Activated CD4-positive, alpha-beta T cell treated with anti-CD3 and anti-CD28 coated beads, Interleukin-2, amount 50 U/mL, for 24 hours (primary cell): ENCODE measurements at regions not wholly inside any gene's neighbourhood (a gene's known extent, or its start where the extent isn't known, plus 50 kb on each side); places are given as distances from the start of the nearest gene placed in this dataset.

Source experiments
- DNase-seq, 2 donors: peaks; one replicate each; pipeline ENCODE4 v3.0.0-alpha.2; 2020; ENCODE audit warnings: low read depth in 1 of 2, low spot score in 1 of 2

- no peak for DNase-seq
Observed at GRCh38 chr9:106405871-106406435, 457.0 kb upstream of the ZNF462 start.

GRCh38 chr9:106414042-106414441 lies 448.9 kb upstream of the ZNF462 start:
- DNase-seq: no peak

DNA sequence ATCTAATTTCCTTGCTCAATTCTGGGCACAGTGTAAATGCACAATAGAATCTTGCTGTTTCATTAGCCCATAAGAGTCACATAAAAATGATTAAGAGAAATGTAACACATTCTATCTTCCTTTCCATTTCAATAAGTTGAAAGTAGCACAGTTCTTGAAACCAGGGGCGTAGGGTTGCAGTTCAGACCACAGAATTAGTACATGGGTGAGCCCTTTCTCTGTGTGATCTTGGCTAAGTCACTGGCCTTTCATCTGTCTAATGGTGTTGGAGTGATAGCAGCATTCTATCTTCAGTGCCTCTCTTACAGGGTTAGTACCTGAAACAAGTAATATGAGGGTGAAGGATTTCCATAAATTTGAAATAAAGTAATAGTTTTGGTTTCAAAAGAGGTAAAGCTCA lies 445.3 kb upstream of the ZNF462 start:
- DNase-seq: no peak

- DNase-seq: no peak
Observed at GRCh38 chr9:106419829-106420228, 443.1 kb upstream of the ZNF462 start.

DNA sequence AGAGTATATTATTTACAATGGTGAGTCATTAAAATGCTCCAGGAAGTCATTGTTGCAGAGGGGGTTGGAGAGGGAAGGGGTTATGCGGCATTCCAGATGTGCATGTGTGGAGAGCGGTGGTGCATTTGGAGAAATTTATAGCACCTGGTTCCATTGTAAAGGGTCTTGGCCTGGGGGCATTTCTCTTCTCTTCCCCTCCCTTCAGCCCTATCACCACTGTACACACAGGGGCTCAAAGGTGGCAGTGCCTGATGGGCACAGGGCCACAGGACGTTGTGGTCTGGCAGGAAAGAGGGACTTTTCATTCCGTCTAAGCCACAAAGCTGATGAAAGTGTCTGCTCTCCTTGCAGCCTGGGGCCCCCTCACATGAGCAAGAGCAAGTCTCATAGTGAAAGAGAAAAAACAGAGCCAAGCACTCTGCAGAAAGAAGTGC lies 442.4 kb upstream of the ZNF462 start:
- no peak for DNase-seq

DNA sequence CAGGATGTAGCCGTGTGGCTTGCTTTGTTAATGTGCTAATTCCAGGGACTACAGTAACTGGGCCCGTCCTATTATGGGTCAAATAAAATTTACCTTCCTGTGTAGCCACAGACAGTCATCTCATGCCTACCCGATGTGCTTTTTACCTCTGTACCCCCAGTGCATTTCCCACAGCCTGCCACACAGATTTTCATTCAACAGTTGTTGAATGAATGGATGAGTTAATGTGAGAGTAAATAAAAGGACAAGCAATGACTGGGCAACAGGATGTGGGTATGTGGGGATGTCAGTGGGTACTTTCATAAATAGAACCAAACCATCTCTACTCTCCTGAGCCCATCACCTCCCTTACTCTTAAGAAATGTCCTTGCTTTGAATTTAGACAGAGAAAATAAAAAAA lies 441.2 kb upstream of the ZNF462 start:
- DNase-seq: no peak

DNA sequence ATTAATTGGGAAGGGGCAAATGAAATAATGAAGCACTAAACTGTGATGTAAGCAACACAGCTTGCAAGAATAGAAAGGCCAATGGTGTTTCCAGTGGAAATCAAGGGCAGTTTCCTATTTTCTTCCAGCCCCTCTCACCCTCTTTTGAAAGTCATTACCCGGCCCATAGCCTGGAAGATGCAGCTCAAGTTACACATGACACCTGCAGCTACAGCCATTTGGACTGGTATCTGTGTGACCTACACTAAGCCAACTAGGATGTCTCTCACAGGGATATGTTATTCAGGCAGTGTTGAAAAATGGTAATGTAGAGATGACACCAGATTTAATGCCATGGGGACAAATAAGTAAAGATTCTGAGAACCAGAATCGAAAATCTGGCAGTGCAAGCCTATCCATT lies 439.4 kb upstream of the ZNF462 start:
- DNase-seq: no peak

DNA sequence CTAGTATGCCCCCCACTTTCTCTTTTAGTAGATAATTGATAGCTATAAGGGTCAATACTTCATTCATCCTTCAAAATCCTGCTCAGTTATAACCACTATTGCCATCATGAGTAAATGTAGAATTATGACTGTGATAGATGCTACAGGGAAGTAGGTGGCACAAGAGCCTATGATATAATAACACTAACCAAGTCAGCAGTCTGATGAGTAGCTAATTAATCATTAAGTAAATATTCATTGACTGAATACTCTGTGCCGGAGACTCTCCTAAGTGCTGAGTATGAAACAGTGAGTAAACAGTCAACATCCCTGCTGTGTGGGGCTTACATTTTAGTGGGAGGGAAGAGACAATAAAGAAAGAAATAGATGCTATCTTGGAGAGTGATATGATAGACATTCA lies 430.3 kb upstream of the ZNF462 start:
- DNase-seq: no peak

DNA sequence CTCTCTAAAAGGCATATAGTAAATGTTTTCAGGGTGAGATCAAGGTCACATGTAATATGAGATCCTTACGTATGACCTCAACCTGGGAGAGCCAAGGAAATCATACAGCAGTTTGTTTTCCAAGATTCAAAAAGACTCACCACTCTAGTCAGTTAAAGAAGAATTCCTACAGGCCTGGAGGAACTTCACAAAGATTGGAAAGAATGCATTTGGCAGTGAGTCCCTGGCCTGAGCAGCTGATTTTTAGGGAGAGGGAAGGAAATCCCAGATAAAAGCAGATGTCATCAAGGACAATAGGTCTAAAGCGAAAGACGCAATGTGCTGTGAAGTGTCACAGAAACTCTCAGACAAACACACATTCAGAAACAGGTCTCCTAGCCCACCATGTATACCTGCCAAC lies 424.0 kb upstream of the ZNF462 start:
- DNase-seq: no peak

GRCh38 chr9:106441283-106441682 lies 421.7 kb upstream of the ZNF462 start:
- no peak for DNase-seq

DNA sequence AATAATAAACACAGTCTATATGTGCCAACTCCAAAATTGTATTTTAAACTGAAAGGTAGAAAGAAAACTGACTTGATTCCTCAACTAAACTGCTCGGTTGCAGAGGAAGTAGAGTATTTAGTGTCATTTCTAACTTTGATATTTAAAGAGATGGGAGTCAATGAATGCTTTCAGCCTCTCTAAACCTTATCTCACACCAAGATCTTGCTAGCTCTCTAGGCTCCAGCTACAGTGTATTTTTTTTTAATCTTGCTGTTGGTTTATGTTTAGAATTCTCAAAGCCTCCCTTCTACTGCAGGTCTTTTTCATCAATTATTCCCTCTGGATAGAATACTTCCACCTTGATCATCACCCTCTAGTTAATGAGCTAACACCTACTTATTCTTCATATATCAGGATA lies 419.4 kb upstream of the ZNF462 start:
- DNase-seq: no peak

DNA sequence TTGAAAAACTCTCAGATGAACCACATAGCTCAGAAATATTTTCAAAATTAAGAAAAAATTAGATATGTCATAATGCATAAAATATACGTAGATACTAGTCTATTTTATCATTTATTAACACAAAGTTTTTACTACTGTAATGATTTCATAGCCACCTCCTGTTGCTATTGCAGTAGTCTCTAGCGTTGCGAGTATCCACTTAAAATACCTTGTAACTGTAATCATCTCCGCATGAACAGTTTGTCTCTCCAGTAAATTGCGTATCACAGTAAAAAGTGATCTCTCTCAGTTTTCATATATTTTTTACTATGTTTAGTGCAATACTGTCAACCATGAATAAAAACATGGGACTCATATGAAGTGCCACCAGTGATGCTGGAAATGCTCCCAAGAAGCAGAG lies 417.9 kb upstream of the ZNF462 start:
- DNase-seq: no peak

GRCh38 chr9:106449336-106449927 lies 413.5 kb upstream of the ZNF462 start:
- DNase-seq: no peak

GRCh38 chr9:106450549-106450948 lies 412.4 kb upstream of the ZNF462 start:
- no peak for DNase-seq

- DNase-seq: no peak
Observed at GRCh38 chr9:106451223-106451622, 411.7 kb upstream of the ZNF462 start.

- no peak for DNase-seq
Observed at GRCh38 chr9:106456581-106456980, 406.4 kb upstream of the ZNF462 start.

GRCh38 chr9:106467113-106467864 lies 395.7 kb upstream of the ZNF462 start:
- no peak for DNase-seq

- no peak for DNase-seq
Observed at GRCh38 chr9:106467865-106468164, 395.2 kb upstream of the ZNF462 start.

DNA sequence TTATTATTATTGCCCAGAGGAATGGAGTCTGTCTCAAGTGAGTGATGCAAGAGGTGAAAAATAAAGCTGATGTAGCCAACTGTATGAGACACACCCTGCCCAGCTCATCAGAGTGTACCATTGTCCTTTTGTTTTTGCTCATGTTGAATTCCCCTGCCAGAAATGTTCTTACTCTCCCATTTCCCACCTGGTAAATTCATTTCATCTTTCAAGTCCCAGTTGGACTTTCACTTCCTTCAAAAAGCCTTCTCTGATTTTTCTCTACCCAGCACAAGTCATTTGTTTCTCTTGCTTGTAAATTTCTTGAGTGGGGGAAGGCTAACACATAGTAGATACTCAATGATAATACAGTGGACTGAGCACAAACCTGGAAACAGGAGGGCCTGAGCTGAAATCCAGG lies 394.5 kb upstream of the ZNF462 start:
- no peak for DNase-seq

DNA sequence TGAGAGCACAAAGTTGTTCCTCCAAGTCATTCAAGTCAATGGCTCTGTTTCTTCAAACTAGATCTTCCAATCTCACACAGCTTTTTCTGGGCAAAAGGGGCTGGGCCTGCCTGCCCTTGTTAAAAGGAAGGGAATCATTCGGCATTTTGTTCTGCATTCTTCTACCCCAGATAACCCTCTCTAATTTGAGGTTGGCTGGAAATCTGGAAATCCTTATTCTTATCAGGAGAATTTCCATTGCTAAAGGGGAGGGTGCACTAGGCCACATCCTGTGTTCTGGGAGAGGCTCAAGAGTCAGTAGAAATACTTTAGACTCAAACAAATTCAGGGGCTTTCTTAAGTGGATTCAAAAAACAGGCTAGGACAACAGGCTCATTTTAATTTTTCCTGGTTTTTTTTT lies 384.7 kb upstream of the ZNF462 start:
- no peak for DNase-seq

- DNase-seq: no peak
Observed at GRCh38 chr9:106478727-106479126, 384.2 kb upstream of the ZNF462 start.

DNA sequence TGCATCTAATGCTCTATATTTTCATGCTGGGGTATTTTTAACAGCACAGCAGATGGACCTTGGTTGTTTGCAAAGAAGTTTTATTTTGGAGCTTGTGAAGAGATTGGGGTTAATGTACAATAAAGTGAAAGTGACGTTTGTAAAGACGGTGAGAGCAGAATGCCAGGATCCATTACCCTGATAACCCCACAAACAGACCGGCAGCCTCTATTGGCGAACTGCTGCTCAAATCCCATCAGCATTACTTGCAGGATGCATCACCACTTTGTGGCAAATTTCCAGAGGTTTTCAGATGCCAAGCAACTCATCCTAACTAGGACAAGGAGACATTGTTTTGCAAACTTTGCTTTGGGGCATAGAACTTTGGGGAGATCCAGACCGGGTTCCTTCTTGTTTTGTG lies 383.3 kb upstream of the ZNF462 start:
- no peak for DNase-seq

GRCh38 chr9:106481013-106481609 lies 381.9 kb upstream of the ZNF462 start:
- DNase-seq: no peak
